Breast epithelium (tissue), 3 donors: ENCODE measurements at regions not wholly inside any gene's neighbourhood (a gene's known extent, or its start where the extent isn't known, plus 50 kb on each side); places are given as distances from the start of the nearest gene placed in this dataset.

Source experiments
- POLR2A ChIP-seq: fragments of 450-650 bp; IDR thresholded peaks from one replicate; pipeline ENCODE4 v1.6.1; 2016; ENCODE audit warnings: antibody characterized with exemption, mild to moderate bottlenecking, moderate library complexity
- POLR2AphosphoS5 ChIP-seq, 3 donors: sonication (generic); formaldehyde crosslinking; IDR thresholded peaks; one replicate each; pipeline ENCODE4 v1.6.1; 2017; ENCODE audit warnings: antibody characterized with exemption in 3 of 3
- TF ChIP-seq, protein P1 (sequence below), 3 donors: fragments of 450-650 bp; IDR thresholded peaks; one replicate each; pipeline ENCODE4 v1.5.1; 2016 to 2017; ENCODE audit warnings: antibody characterized with exemption in 3 of 3, mild to moderate bottlenecking in 3 of 3, moderate library complexity in 3 of 3

DNA sequence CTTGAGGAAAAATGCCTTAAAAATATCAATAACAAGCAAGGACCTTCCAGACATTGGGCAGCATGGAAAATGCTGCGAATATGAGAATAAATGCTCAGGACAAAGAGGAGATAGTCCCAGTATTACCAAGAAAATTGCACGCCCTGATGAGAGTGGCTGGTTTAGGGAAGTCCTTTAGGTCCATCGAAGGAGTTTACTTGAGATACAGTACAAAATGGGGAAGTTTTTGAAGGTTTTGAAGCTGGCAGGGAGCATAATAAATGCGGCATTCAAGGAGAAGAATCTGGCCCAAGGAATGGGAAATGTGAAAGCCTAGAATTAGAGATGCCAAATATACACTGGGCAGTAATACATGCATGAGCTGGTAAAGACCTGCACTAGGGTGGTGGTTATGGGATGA is 90.2 kb upstream of the SPATS2L start:
- TF ChIP-seq POLR2A (no peak), POLR2AphosphoS5 (IDR thresholded peaks at IDR 0.05) (no peak)
- TF ChIP-seq, protein P1, sequence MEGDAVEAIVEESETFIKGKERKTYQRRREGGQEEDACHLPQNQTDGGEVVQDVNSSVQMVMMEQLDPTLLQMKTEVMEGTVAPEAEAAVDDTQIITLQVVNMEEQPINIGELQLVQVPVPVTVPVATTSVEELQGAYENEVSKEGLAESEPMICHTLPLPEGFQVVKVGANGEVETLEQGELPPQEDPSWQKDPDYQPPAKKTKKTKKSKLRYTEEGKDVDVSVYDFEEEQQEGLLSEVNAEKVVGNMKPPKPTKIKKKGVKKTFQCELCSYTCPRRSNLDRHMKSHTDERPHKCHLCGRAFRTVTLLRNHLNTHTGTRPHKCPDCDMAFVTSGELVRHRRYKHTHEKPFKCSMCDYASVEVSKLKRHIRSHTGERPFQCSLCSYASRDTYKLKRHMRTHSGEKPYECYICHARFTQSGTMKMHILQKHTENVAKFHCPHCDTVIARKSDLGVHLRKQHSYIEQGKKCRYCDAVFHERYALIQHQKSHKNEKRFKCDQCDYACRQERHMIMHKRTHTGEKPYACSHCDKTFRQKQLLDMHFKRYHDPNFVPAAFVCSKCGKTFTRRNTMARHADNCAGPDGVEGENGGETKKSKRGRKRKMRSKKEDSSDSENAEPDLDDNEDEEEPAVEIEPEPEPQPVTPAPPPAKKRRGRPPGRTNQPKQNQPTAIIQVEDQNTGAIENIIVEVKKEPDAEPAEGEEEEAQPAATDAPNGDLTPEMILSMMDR (IDR thresholded peaks at IDR 0.05) = no peak
